Activated T-helper 17 cell treated with anti-CD3 and anti-CD28 coated beads, Interleukin-2, amount 50 U/mL, for 72 hours (primary cell): ENCODE measurements at regions not wholly inside any gene's neighbourhood (a gene's known extent, or its start where the extent isn't known, plus 50 kb on each side); places are given as distances from the start of the nearest gene placed in this dataset.

Source experiments
- ATAC-seq: fragments of 150-1000 bp; cut with Tn5 transposase; replicated peaks from 2 replicates; pipeline ENCODE4 v1.10.0; 2021; ENCODE audit warnings: mild to moderate bottlenecking, moderate library complexity
- H3K27ac Mint-ChIP-seq: one replicate; pipeline ENCODE4 v1.8.0; 2022; ENCODE audit warnings: mixed read lengths
- H3K27me3 Mint-ChIP-seq: one replicate; pipeline ENCODE4 v1.8.0; 2022; ENCODE audit warnings: mixed read lengths
- H3K36me3 Mint-ChIP-seq: one replicate; pipeline ENCODE4 v1.8.0; 2022; ENCODE audit warnings: low read depth, mild to moderate bottlenecking, mixed read lengths
- H3K4me1 Mint-ChIP-seq: one replicate; pipeline ENCODE4 v1.8.0; 2022; ENCODE audit warnings: mixed read lengths
- H3K4me3 Mint-ChIP-seq: one replicate; pipeline ENCODE4 v1.8.0; 2022; ENCODE audit warnings: mild to moderate bottlenecking, mixed read lengths
- H3K9me3 Mint-ChIP-seq: one replicate; pipeline ENCODE4 v1.8.0; 2022; ENCODE audit warnings: mixed read lengths

DNA sequence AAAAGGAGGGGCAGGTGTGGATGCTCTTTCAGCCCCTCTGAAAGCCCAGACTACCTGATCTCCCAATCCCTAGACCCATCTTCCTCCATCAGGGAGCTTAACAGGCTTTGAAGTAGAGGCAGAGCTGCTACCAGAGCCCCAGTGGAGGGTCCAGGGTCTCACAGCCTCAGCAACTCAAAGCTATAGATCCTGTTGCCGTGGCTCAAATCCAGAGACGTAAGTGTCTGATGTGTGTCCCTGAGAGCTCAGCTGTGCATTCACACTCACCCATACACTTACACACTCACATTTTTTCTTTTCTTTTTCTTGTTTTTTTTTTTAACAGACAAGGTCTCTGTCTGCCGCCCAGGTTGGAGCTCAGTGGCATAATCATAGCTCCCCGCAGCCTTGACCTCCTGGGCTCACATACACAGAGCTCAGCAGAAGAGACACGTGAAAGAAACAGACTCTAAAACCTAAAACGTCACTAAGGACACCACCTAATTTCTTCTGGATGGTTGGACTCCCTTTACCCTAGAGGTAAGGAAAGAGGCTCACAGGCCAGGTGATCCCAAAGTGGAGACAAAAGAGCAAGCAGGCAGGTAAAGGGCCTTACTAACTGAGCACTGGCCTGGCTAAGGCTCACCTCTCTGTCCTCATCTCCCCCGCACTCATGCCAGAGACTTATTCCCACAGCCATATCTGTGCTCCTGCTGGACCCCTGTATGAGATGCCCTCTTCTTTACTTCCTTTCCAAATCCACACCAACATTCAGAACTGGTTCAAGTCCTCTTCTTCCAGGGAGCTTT is 80.7 kb downstream of the SCN11A start:
- H3K27me3 Mint-ChIP-seq: peaks cover 22% of the 10 kb centered on the region
- ATAC-seq: no peak
- no peak overlapping the region for H3K27ac Mint-ChIP-seq

DNA sequence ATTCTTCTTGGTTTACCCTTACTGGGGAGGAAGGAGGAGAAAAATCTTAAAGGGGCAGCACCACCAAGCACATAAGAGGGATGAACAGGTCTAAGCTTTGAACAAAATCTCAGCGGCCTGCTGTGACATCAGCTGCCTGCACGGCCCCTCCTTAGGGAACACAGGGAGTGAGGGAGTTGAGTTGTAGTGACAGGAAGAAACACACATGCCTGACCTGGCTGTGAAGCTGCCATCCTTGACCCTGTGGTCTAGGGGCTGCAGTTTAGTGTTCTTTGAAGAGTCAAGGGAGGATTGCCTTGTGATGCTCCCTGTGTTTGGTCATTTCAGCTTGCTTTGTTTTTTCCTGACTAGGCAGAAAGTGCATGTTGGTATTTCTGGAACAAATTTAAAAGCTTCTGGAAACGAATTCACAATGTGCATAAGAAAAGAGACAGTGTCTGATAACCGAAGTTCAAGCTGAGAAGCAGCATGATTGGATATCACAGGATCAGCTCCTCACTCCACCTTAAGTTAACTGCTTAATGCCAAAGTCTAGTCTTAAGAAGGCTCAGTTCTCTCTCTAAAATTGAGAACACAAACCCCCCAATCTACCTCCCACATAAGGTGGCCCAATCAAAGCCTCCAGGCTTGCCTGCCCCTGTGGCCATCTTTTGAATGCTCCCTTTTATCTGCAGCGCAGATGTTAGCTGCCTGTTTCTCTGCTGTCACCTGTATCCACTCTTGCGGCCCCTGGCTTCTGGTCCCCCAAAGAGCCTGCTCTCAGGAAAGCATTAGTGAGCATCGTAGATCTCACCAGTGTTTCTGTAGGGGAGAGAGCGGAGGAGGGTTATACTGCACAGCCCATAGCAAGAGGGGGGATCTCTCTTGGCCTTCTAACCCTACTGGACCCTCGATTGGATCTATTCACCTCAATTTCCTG is 82.2 kb downstream of the SCN11A start:
- ATAC-seq: no peak
- Mint-ChIP-seq H3K27me3 (peaks cover 22% of the 10 kb centered on the region), H3K4me3 (no peak overlapping the region), H3K9me3 (no peaks in the 10 kb centered on the region), H3K36me3 (no peaks in the 10 kb centered on the region), H3K4me1 (no peaks in the 10 kb centered on the region), H3K27ac (no peak overlapping the region)

More for the DNA sequence above, 80.7 kb downstream of the SCN11A start:
- Mint-ChIP-seq H3K4me1 (no peaks in the 10 kb centered on the region), H3K4me3 (no peak overlapping the region), H3K9me3 (no peaks in the 10 kb centered on the region), H3K36me3 (no peaks in the 10 kb centered on the region)

DNA sequence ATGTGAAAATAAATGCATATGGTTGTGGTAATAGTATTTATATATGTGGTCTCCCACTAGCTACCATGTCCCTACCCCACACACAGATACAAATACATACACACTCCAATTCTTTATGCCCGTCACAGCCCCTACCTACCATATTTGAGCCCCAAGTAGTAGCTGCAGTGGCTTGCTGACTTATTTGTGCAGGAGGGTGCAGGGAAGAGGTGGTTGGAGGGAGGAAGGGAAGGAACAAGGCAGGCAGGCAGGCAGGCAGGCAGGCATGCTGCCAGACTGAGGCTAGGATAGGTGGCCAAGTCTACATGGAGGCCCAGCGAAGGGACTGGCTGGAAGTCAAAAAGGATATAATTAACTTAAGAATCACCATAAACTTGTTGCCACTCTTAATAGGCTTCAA is 82.9 kb downstream of the SCN11A start:
- peaks cover 22% of the 10 kb centered on the region for H3K27me3 Mint-ChIP-seq
- no peaks in the 10 kb centered on the region for H3K36me3 Mint-ChIP-seq
- H3K27ac Mint-ChIP-seq: no peak overlapping the region
- no peaks in the 10 kb centered on the region for H3K4me1 Mint-ChIP-seq
- no peak for ATAC-seq
- no peaks in the 10 kb centered on the region for H3K9me3 Mint-ChIP-seq
- no peak overlapping the region for H3K4me3 Mint-ChIP-seq

DNA sequence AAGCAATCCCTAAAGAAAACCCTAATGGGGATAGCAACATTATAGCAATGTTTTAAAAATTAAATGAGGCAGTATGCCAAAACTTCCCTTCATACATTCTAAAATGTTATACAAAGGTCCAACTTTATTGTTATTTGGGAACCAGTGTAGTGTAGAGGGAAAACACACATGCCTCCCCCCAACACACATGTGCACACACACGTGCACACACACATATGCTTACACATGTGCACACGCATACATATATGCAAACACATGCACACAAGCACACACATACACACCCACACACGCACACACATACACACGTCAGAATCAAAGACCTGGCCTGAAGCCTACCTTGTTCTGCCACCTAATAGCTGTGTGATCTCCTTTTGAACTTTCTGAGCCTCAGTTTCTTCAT is 83.3 kb downstream of the SCN11A start:
- no peak for ATAC-seq
- Mint-ChIP-seq H3K27me3 (peaks cover 24% of the 10 kb centered on the region), H3K9me3 (no peaks in the 10 kb centered on the region), H3K27ac (no peak overlapping the region), H3K4me3 (no peak overlapping the region), H3K4me1 (no peaks in the 10 kb centered on the region), H3K36me3 (no peaks in the 10 kb centered on the region)

DNA sequence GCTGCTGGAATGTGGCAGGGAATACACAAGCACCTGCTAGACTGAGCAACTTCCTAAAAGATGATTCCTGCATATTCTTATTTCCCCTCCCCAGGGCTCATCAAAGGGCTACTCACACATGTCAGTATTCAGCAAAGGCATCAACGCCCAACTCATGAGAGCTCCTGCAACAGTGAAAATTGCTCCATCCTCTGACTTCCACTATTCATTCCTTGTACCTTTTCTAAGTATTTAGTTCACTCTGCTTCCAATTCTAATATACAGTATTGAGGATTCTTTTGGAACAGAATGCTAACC is 84.1 kb downstream of the SCN11A start:
- no peak overlapping the region for H3K4me3 Mint-ChIP-seq
- ATAC-seq: no peak

DNA sequence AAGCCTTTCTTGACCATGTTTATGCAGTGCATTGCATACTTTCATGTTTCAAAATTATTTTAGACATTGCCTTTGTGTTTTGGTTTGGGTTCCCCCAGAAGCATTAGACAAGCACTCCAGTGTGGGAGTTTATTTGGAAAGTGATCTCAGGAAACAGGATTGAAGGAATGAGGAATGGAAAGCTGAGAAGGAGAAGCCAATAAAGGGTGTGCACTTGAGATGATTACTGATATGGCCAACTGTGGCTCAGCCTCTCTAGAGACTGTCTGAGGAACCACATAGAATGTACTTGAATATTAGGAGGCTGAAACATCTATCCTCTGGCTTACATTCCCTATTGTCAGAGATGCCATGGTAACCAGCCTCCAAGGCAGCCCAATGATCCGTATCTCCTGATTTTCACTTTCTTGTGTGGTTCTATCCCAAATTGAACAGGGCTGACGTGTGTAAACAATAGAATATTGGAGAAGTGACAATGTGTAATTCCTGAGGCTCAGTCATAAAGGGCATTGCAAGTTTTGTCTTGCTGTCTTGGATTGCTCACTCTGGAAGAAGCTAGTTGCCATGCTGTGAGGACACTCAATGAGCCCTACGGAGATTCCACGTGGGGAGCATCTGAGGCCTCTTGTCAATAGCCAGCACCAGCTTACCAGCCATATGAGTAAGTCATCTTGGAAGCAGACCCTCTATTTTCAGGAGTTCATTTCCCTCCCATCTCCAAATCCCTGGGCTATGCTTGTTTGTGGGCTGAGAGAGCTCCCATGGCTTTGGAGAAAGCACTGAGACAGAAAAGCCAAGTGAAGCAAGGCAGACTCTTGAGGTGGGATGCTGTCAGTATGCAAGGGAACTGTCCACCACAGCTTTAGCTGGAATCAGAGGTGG is 84.7 kb downstream of the SCN11A start:
- H3K4me1 Mint-ChIP-seq: no peaks in the 10 kb centered on the region

More for the DNA sequence above, 84.1 kb downstream of the SCN11A start:
- no peak overlapping the region for H3K27ac Mint-ChIP-seq
- no peaks in the 10 kb centered on the region for H3K9me3 Mint-ChIP-seq
- no peaks in the 10 kb centered on the region for H3K4me1 Mint-ChIP-seq
- H3K36me3 Mint-ChIP-seq: no peaks in the 10 kb centered on the region
- peaks cover 24% of the 10 kb centered on the region for H3K27me3 Mint-ChIP-seq

DNA sequence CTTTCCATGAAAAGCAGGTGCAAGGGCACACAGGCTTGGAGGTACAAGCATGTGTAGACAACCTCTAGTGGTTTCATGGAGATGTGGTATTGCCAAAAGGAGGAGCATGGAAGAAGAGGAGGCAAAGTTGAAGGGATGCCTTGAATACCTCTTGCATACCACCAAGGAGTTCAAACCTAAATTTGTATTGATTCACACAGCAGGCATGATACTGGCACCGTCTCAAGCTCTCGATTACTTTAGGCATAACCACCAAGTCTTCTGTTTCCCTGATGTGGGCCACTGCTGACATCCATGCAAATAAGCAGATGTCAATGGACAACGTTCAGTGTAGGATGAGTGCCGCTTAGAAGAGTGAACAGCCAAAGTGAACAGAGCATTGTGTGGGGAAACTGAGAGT is 87.1 kb downstream of the SCN11A start:
- Mint-ChIP-seq H3K27me3 (peaks cover 12% of the 10 kb centered on the region), H3K27ac (no peak overlapping the region), H3K4me3 (no peak overlapping the region), H3K9me3 (no peaks in the 10 kb centered on the region), H3K36me3 (no peaks in the 10 kb centered on the region), H3K4me1 (no peaks in the 10 kb centered on the region)
- no peak for ATAC-seq

More for the DNA sequence above, 84.7 kb downstream of the SCN11A start:
- no peak overlapping the region for H3K27ac Mint-ChIP-seq
- no peak overlapping the region for H3K4me3 Mint-ChIP-seq
- no peaks in the 10 kb centered on the region for H3K36me3 Mint-ChIP-seq
- ATAC-seq: no peak
- H3K27me3 Mint-ChIP-seq: peaks cover 21% of the 10 kb centered on the region
- no peaks in the 10 kb centered on the region for H3K9me3 Mint-ChIP-seq

DNA sequence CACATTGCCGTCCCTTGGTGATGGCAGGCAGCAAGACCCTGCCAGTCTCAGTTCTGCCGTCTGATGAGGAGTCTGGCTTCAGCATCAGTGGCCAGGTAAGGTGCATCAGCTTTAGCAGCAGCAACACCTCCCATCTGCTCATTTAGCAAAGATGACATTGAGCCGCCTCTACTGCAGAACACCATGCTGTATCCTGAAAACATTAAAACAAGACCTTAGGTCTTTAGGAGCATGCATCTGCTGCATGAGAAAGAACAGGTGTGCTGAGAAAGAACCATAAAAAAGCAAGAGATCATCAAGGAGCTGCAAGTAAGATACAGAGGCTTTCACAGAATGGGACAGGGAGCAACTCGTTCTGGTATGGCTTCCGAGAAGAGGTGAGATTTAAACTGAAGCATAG is 87.5 kb downstream of the SCN11A start:
- Mint-ChIP-seq H3K27ac (no peak overlapping the region), H3K36me3 (no peaks in the 10 kb centered on the region), H3K4me3 (no peak overlapping the region), H3K4me1 (no peaks in the 10 kb centered on the region), H3K9me3 (no peaks in the 10 kb centered on the region), H3K27me3 (peaks cover 12% of the 10 kb centered on the region)
- ATAC-seq: no peak

DNA sequence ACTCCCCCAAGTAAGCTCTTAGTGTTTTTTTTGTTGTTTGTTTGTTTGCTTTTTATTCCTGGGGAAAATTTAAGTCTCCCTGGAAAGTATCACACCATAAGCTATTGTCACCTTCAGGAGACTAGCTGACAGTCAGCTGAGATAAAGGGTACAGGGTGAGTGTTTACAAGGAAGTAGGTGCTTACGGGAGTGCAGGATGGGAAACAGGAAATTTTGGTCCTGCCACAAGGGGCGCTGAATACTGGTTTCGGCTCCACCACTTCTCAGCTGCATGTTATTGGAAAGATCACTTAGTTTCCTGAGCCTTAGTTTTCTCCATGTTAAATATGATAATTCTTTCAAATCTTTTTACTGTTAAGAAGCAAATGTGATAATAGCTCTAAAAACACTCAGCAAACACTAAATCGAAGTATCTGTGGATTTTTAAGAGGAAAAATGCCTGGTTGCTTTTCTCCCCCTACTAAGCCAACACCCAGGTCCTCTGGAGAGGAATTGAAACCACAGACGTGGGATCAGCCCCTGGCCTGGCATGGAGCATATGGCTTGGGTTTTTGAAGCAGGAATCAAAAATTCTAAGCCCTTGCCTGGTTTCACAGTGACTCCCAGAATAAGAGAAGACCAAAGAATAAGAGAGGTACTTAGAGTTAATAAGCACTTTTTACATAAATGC is 90.7 kb downstream of the SCN11A start:
- no peak overlapping the region for H3K4me3 Mint-ChIP-seq

DNA sequence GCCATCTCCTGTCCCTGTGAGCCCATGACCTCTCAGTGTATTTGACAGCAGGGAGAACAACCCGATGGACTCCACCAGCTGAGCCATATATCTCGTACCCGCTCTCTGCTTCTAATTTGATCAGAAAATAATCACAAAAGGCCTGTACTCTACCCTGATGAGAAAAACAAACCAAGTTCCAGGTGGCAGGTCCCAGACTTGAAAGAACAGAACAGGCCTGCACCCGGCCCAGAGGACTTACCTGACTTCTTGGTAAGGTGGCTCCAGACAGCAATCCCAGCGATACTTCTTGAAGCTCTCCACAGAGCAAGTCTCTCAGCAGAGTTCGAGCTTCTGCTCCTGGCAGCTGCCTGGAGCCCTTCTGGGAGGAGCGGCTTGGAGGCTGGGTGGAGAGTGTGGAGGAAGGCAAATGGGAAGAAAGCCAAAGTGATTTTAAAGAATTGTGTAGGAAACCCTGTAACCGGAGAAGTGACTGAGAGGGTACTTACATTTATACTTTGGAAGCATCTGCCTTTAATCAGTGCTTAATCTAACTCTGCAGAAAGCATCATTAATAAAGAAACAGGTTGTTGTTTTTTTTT is 91.6 kb downstream of the SCN11A start:
- Mint-ChIP-seq H3K36me3 (no peaks in the 10 kb centered on the region), H3K4me1 (no peaks in the 10 kb centered on the region), H3K4me3 (no peak overlapping the region), H3K27me3 (peaks cover 3% of the 10 kb centered on the region), H3K9me3 (no peaks in the 10 kb centered on the region), H3K27ac (no peak overlapping the region)
- no peak for ATAC-seq

More for the DNA sequence above, 90.7 kb downstream of the SCN11A start:
- H3K9me3 Mint-ChIP-seq: no peaks in the 10 kb centered on the region
- H3K36me3 Mint-ChIP-seq: no peaks in the 10 kb centered on the region
- H3K27ac Mint-ChIP-seq: no peak overlapping the region
- H3K27me3 Mint-ChIP-seq: peaks cover 3% of the 10 kb centered on the region
- peak; percentile 62 for ATAC-seq
- no peaks in the 10 kb centered on the region for H3K4me1 Mint-ChIP-seq

DNA sequence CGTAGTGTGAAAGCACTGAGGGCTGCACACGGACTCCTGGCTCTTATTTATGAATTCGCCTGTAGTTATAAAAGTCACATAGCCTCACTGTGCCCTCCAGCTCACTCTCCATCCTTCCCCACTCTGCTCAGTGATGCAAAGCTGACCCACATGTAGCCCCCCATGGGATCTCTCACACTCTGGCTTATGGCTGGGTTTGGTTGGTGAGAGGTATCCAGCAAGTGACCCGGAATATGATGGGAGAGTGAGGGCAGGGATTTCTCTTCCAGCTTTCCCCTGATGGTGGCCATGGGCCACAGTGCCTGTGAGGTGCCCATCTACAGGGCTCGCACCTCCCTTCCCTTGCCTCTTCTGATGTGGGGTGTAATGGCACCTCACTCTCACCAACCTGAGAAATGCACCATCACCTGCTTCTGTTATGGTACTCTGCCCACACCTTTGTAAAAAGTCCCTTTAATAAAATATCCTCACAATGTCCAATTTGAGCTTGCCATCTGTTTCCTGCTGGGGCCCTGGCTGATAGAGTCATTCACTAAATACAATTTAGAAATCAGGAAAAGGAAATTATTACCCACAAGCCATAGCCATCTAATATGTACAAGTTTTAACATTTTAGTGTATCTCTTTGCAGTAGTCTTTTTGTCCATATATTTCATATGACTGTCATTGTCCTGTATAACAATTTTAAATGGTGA is 93.6 kb downstream of the SCN11A start:
- no peaks in the 10 kb centered on the region for H3K9me3 Mint-ChIP-seq
- H3K36me3 Mint-ChIP-seq: no peaks in the 10 kb centered on the region
- no peaks in the 10 kb centered on the region for H3K4me1 Mint-ChIP-seq
- no peaks in the 10 kb centered on the region for H3K27me3 Mint-ChIP-seq
- H3K27ac Mint-ChIP-seq: no peak overlapping the region
- H3K4me3 Mint-ChIP-seq: no peak overlapping the region
- no peak for ATAC-seq

DNA sequence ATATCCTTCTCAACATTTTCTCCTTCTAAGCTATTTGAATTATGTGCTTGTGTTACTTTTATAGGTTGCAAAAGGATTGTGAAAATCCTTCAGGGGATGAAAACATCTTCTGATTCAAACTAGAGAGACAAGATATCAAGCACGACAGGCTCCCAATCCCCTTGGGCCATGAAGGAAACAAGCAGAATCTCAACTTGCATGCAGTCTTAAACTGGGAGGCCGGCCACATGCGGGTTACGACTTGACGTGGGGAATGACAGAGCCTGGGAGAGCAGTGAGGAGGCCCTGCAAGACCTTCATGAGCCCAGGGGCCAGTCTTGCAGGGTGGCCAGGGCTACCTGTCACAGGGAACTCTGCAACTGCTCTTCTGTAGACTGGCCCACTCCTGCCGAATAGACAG is 94.4 kb downstream of the SCN11A start:
- no peak for ATAC-seq
- Mint-ChIP-seq H3K9me3 (no peaks in the 10 kb centered on the region), H3K27ac (no peak overlapping the region), H3K36me3 (no peaks in the 10 kb centered on the region), H3K27me3 (peaks cover 6% of the 10 kb centered on the region), H3K4me3 (no peak overlapping the region), H3K4me1 (no peaks in the 10 kb centered on the region)

DNA sequence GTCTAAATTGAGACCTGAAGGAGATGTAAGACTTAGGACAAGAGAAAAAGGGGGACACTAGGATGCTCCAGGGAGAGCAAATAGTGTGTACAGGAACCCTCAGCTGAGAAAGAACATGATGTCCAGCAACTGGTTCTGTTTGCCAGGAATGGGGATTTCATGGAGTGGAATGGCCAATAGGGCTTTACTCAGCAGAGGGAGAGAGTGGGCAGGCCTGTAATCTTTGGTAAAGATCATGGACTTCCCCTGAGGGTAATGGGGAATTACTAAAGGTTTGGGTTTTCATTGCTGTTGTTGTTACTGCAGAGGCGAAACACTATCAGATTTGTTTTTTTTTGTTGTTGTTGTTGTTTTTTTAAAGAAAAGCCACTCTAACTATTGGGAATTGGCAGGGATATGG is 99.0 kb downstream of the SCN11A start:
- Mint-ChIP-seq H3K27me3 (peaks cover 6% of the 10 kb centered on the region), H3K9me3 (no peaks in the 10 kb centered on the region), H3K27ac (no peak overlapping the region), H3K36me3 (no peaks in the 10 kb centered on the region), H3K4me3 (no peak overlapping the region), H3K4me1 (no peaks in the 10 kb centered on the region)
- no peak for ATAC-seq
